ENCODE measurements at regions not wholly inside any gene's neighbourhood (a gene's known extent, or its start where the extent isn't known, plus 50 kb on each side); places are given as distances from the start of the nearest gene placed in this dataset.

DNA sequence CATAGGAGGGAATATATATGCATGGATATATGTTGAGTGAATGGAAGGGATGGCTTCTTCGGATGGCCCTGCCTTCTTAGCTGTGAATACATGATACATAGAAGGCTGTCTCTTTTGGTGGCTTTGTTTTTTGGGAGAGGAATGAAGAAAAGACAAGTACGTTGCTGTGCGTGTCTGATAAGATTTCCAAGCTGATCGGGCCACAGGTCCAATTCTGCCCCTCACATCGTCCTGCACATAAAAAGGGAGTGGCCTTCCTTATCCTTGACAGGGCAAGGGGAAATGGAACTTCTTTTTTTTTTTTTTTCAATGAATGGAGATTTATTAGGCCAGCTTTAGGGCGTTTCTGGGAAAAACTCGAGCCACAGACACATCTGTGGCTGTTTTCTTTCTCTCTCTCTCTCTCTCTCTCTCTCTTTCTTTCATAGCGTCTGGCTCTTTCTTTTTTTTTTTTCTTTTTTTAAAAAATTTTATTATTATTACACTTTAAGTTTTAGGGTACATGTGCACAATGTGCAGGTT is 103.8 kb upstream of the SPATA13 start:
- no peaks in the 10 kb centered on the region for H3K9me2 ChIP-seq (replicated peaks; ENCODE audit: insufficient read depth, low read length)
- TF ChIP-seq, protein P1, sequence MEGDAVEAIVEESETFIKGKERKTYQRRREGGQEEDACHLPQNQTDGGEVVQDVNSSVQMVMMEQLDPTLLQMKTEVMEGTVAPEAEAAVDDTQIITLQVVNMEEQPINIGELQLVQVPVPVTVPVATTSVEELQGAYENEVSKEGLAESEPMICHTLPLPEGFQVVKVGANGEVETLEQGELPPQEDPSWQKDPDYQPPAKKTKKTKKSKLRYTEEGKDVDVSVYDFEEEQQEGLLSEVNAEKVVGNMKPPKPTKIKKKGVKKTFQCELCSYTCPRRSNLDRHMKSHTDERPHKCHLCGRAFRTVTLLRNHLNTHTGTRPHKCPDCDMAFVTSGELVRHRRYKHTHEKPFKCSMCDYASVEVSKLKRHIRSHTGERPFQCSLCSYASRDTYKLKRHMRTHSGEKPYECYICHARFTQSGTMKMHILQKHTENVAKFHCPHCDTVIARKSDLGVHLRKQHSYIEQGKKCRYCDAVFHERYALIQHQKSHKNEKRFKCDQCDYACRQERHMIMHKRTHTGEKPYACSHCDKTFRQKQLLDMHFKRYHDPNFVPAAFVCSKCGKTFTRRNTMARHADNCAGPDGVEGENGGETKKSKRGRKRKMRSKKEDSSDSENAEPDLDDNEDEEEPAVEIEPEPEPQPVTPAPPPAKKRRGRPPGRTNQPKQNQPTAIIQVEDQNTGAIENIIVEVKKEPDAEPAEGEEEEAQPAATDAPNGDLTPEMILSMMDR (IDR thresholded peaks at IDR 0.05; ENCODE audit: insufficient read depth, low read length, poor library complexity, severe bottlenecking): no peak
- TF ChIP-seq EZH2phosphoT487 (conservative IDR thresholded peaks at IDR 0.05; ENCODE audit: low read length): no peak
- H3K27ac ChIP-seq (ENCODE audit: low read depth, low read length): no peak overlapping the region

GRCh38 chr13:24060993-24061392 is 99.5 kb upstream of the SPATA13 start:
- no peaks in the 10 kb centered on the region for H3F3A ChIP-seq (ENCODE audit: insufficient read depth)
- no peak overlapping the region for H3K9ac ChIP-seq (ENCODE audit: low read length)
- no peaks in the 10 kb centered on the region for H3K9me2 ChIP-seq (replicated peaks; ENCODE audit: insufficient read depth, low read length)
- H3K36me3 ChIP-seq (ENCODE audit: low read length): no peaks in the 10 kb centered on the region
- H3K9me3 ChIP-seq (ENCODE audit: insufficient read depth, low read length): no peaks in the 10 kb centered on the region
- no peak for TF ChIP-seq EZH2phosphoT487 (conservative IDR thresholded peaks at IDR 0.05; ENCODE audit: low read length)
- TF ChIP-seq, protein P1 (IDR thresholded peaks at IDR 0.05; ENCODE audit: insufficient read depth, low read length, poor library complexity, severe bottlenecking): no peak
- H2AFZ ChIP-seq (ENCODE audit: low read depth, low read length, severe bottlenecking): no peak overlapping the region
- no peak overlapping the region for H3K4me3 ChIP-seq (ENCODE audit: insufficient read depth, low read length, poor library complexity, severe bottlenecking)
- H3K4me2 ChIP-seq (ENCODE audit: low read depth, low read length, poor library complexity, severe bottlenecking): no peak overlapping the region
- no peaks in the 10 kb centered on the region for H3K79me2 ChIP-seq (ENCODE audit: insufficient read depth, low read length)
- H3K27me3 ChIP-seq (ENCODE audit: low read length): no peaks in the 10 kb centered on the region
- no peaks in the 10 kb centered on the region for H4K20me1 ChIP-seq (ENCODE audit: low read depth, low read length)
- H3K27ac ChIP-seq (ENCODE audit: low read depth, low read length): no peak overlapping the region

More for the DNA sequence above, 103.8 kb upstream of the SPATA13 start:
- Histone ChIP-seq H4K20me1 (ENCODE audit: low read depth, low read length) (no peaks in the 10 kb centered on the region), H3F3A (ENCODE audit: insufficient read depth) (no peaks in the 10 kb centered on the region), H3K4me3 (ENCODE audit: insufficient read depth, low read length, poor library complexity, severe bottlenecking) (no peak overlapping the region), H3K36me3 (ENCODE audit: low read length) (no peaks in the 10 kb centered on the region), H3K9ac (ENCODE audit: low read length) (no peak overlapping the region), H3K27me3 (ENCODE audit: low read length) (no peaks in the 10 kb centered on the region), H2AFZ (ENCODE audit: low read depth, low read length, severe bottlenecking) (no peak overlapping the region), H3K79me2 (ENCODE audit: insufficient read depth, low read length) (no peaks in the 10 kb centered on the region), H3K4me2 (ENCODE audit: low read depth, low read length, poor library complexity, severe bottlenecking) (no peak overlapping the region), H3K9me3 (ENCODE audit: insufficient read depth, low read length) (no peaks in the 10 kb centered on the region)

DNA sequence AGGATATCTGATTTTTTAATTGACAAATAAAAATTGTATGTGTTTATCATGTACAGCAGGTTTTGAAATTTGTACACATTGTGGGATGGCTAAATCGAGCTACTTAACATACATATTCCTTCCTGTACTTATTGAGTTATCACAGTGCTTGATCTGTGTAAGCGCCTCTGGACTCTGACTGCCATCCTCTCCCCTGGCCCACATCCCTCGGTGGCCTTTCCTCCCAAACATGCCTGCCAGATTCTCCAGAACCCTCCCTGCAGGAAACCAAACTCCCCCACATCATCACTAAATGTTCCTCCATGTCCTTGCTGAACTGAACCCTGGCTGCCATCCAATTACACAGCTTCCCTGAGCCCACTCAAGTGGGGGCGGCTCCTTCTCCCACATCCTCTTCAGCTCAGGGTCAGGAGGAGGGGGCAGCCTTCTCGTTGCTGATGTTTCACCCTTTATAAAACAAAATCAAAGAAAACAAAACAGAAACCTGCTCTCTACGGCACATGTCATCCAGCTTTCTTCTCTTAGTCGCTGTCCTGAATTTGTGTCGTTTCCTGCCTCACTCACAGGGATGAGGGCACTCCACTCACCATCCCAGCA is 97.1 kb upstream of the SPATA13 start:
- Histone ChIP-seq H3K4me3 (ENCODE audit: insufficient read depth, low read length, poor library complexity, severe bottlenecking) (no peak overlapping the region), H2AFZ (ENCODE audit: low read depth, low read length, severe bottlenecking) (no peak overlapping the region), H3K9me3 (ENCODE audit: insufficient read depth, low read length) (no peaks in the 10 kb centered on the region), H3K27ac (ENCODE audit: low read depth, low read length) (no peak overlapping the region), H4K20me1 (ENCODE audit: low read depth, low read length) (no peaks in the 10 kb centered on the region), H3K27me3 (ENCODE audit: low read length) (no peaks in the 10 kb centered on the region), H3K4me2 (ENCODE audit: low read depth, low read length, poor library complexity, severe bottlenecking) (no peak overlapping the region), H3K79me2 (ENCODE audit: insufficient read depth, low read length) (no peaks in the 10 kb centered on the region), H3K9me2 (replicated peaks; ENCODE audit: insufficient read depth, low read length) (no peaks in the 10 kb centered on the region), H3K36me3 (ENCODE audit: low read length) (no peaks in the 10 kb centered on the region), H3K9ac (ENCODE audit: low read length) (no peak overlapping the region), H3F3A (ENCODE audit: insufficient read depth) (no peaks in the 10 kb centered on the region)
- TF ChIP-seq EZH2phosphoT487 (conservative IDR thresholded peaks at IDR 0.05; ENCODE audit: low read length): no peak
- TF ChIP-seq, protein P1 (IDR thresholded peaks at IDR 0.05; ENCODE audit: insufficient read depth, low read length, poor library complexity, severe bottlenecking): no peak
